Stimulated activated naive CD8-positive, alpha-beta T cell treated with anti-CD3 and anti-CD28 coated beads, Interleukin-15, amount 100 ng/mL, for 72 hours (primary cell): ENCODE measurements at regions not wholly inside any gene's neighbourhood (a gene's known extent, or its start where the extent isn't known, plus 50 kb on each side); places are given as distances from the start of the nearest gene placed in this dataset.

Experiments used
- ATAC-seq: fragments of 150-1000 bp; cut with Tn5 transposase; 2 replicates; pipeline ENCODE4 v1.10.0; 2021; ENCODE audit warnings: mild to moderate bottlenecking, moderate library complexity
- DNase-seq, 2 donors: peaks; one replicate each; pipeline ENCODE4 v3.0.0; 2021 to 2022
- H3K27ac Mint-ChIP-seq, 2 donors: one replicate each; pipeline ENCODE4 v1.8.0; 2022; ENCODE audit warnings: mild to moderate bottlenecking in 2 of 2, mixed read lengths in 2 of 2, moderate library complexity in 2 of 2
- H3K27me3 Mint-ChIP-seq: one replicate; pipeline ENCODE4 v1.8.0; 2022; ENCODE audit warnings: mixed read lengths
- H3K4me1 Mint-ChIP-seq: one replicate; pipeline ENCODE4 v1.8.0; 2022; ENCODE audit warnings: mild to moderate bottlenecking, mixed read lengths
- H3K4me3 Mint-ChIP-seq, 2 donors: one replicate each; pipeline ENCODE4 v1.8.0; 2022; ENCODE audit warnings: mild to moderate bottlenecking in 2 of 2, mixed read lengths in 2 of 2, moderate library complexity in 1 of 2
- H3K9me3 Mint-ChIP-seq, 2 donors: one replicate each; pipeline ENCODE4 v1.8.0; 2022; ENCODE audit warnings: mixed read lengths in 2 of 2

DNA sequence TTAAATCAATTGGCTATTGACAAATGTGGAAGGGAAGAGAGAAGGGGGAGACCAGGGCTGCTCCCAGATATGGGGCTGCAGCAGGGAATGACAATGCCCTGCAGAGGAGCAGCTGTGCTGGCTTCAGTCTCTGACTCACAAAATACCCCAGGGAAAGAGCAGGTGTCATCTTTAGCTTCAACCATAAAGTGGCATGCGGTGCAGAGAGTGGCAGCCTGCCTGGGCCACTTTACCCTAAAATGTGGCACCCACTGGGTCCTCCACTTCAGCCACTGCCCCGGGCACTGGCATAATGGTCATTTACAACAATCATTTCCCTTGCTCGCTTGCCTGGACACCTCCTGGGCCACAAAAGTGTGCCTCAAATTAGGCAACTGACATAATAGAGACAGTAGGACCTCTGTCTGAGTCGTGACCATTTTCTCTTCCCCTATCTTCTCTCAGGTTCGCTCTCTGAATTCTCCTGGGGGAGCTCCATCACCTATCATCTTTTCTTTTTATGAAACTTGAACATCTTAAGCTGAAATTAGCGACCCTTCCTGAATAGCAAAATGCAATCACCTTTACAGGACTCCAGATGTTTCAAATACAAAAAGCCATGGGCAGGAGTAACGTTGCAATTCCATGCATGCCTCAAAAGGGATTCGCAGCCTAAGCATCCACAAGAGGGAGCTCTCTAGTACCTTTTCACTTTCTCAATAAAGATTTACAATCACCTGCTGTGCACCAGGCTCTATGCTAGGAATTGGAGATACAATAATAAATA is 179.9 kb upstream of the ATF7IP start:
- no peaks in the 10 kb centered on the region for H3K4me1 Mint-ChIP-seq
- no peak overlapping the region for H3K4me3 Mint-ChIP-seq
- DNase-seq (peak; percentile 7 to 11), ATAC-seq (no peak)
- no peak overlapping the region for H3K27ac Mint-ChIP-seq
- H3K27me3 Mint-ChIP-seq: peaks cover 12% of the 10 kb centered on the region
- H3K9me3 Mint-ChIP-seq: peaks cover 0 to 3% of the 10 kb centered on the region in 2 donors

- Mint-ChIP-seq H3K4me1 (no peaks in the 10 kb centered on the region), H3K27me3 (peaks cover 7% of the 10 kb centered on the region), H3K4me3 (no peak overlapping the region), H3K27ac (no peak overlapping the region), H3K9me3 (no peaks in the 10 kb centered on the region)
- no peak for ATAC-seq
- DNase-seq: no peak
These were observed 179.3 kb upstream of the ATF7IP start for GRCh38 chr12:14186193-14186502.

DNA sequence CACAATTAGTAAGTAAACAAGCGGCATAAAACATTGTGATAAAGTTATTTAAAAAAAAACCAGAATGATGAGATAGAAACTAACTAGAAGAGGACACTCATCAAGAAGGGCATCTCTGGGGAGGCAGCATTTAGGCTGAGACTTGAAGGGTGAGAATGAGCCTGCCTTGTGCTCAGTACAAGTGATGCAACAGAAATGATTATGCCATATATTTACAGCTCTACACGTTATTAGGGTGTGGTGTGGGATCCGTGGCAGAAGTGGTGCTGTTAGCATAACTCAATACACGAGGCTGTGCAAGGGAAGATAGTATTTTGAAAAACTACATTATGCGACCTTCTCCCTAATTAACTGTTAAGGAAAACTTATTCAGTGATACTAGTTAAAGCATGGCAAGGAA is 178.5 kb upstream of the ATF7IP start:
- Mint-ChIP-seq H3K27ac (no peak overlapping the region), H3K4me3 (no peak overlapping the region)
- no peak for ATAC-seq

GRCh38 chr12:14187966-14188365 is 177.5 kb upstream of the ATF7IP start:
- no peak overlapping the region for H3K4me3 Mint-ChIP-seq
- H3K4me1 Mint-ChIP-seq: no peaks in the 10 kb centered on the region
- no peak for ATAC-seq
- no peak overlapping the region for H3K27ac Mint-ChIP-seq
- DNase-seq: no peak
- peaks cover 7% of the 10 kb centered on the region for H3K27me3 Mint-ChIP-seq
- H3K9me3 Mint-ChIP-seq: no peaks in the 10 kb centered on the region

More for the DNA sequence above, 178.5 kb upstream of the ATF7IP start:
- DNase-seq: no peak
- Mint-ChIP-seq H3K27me3 (peaks cover 7% of the 10 kb centered on the region), H3K4me1 (no peaks in the 10 kb centered on the region), H3K9me3 (no peaks in the 10 kb centered on the region)

GRCh38 chr12:14188744-14189143 is 176.7 kb upstream of the ATF7IP start:
- ATAC-seq (no peak), DNase-seq (no peak)
- H3K4me1 Mint-ChIP-seq: no peaks in the 10 kb centered on the region
- peaks cover 7% of the 10 kb centered on the region for H3K27me3 Mint-ChIP-seq
- H3K9me3 Mint-ChIP-seq: no peaks in the 10 kb centered on the region
- no peak overlapping the region for H3K27ac Mint-ChIP-seq
- no peak overlapping the region for H3K4me3 Mint-ChIP-seq

DNA sequence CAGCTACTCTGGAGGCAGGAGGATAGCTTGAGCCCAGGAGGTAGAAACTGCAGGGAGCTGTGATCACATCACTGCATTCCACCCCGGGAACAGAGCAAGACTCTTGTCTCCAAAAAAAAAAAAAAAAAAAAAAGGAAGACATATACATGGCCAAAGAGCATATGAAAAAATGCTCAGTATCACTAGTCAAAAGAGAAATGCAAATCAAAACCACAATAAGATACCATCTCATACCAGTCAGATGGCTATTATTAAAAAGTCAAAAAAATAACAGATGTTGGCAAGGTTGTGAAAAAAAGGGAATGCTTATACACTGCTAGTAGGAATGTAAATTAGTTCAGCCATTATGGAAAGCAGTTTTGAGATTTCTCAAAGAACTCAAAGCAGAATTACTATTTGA is 174.8 kb upstream of the ATF7IP start:
- H3K4me1 Mint-ChIP-seq: no peaks in the 10 kb centered on the region
- no peaks in the 10 kb centered on the region for H3K9me3 Mint-ChIP-seq
- no peak for DNase-seq
- H3K27ac Mint-ChIP-seq: no peak overlapping the region
- ATAC-seq: no peak
- no peak overlapping the region for H3K4me3 Mint-ChIP-seq
- no peaks in the 10 kb centered on the region for H3K27me3 Mint-ChIP-seq

DNA sequence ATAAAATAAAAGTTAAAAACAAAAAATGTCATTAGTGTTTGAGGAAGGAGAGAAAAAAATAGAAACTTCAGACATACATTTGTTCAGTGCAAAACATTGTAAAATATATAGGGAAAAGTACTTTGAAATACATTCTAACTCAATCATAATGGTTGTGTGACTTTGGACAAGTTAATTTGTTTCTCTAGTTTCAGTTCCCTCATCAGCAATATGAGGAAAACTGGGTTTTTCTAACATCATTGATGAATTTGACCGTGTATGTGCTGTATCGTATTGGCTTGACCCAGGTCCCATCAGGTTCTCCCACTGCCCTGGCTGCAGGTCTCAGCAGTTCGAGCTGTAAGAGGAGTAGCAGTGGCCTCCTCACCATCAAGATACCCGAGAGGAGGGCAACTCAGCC is 173.9 kb upstream of the ATF7IP start:
- H3K4me3 Mint-ChIP-seq: no peak overlapping the region
- DNase-seq (no peak), ATAC-seq (no peak)
- no peaks in the 10 kb centered on the region for H3K4me1 Mint-ChIP-seq
- H3K27me3 Mint-ChIP-seq: no peaks in the 10 kb centered on the region
- no peaks in the 10 kb centered on the region for H3K9me3 Mint-ChIP-seq
- no peak overlapping the region for H3K27ac Mint-ChIP-seq

DNA sequence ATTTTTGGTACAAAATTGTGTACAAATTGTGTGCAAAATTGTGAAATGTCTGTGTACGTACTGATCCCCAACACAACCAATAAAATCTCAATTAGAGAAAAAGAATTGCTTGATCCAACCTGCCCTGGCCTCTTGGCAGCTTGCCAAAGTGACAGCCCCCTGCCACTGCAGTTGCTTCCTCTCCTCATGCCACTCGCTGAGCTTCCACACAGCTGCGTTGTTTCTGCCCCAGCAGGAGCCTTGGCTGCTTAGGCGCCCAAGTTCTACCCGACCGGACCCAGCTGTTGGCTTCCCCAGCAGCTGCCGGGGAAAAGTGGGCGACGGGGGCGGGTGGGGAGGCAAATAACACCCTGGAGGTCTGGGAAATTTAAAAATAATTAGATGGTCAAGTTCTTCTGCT is 171.8 kb upstream of the ATF7IP start:
- H3K27ac Mint-ChIP-seq: no peak overlapping the region
- ATAC-seq (no peak), DNase-seq (no peak)
- no peaks in the 10 kb centered on the region for H3K4me1 Mint-ChIP-seq
- no peak overlapping the region for H3K4me3 Mint-ChIP-seq
- no peaks in the 10 kb centered on the region for H3K9me3 Mint-ChIP-seq
- H3K27me3 Mint-ChIP-seq: no peaks in the 10 kb centered on the region

GRCh38 chr12:14194572-14194971 is 170.9 kb upstream of the ATF7IP start:
- no peak for ATAC-seq
- Mint-ChIP-seq H3K4me3 (no peak overlapping the region), H3K9me3 (no peaks in the 10 kb centered on the region), H3K27me3 (no peaks in the 10 kb centered on the region), H3K4me1 (no peaks in the 10 kb centered on the region), H3K27ac (no peak overlapping the region)
- DNase-seq: no peak

- H3K9me3 Mint-ChIP-seq: no peaks in the 10 kb centered on the region
- no peaks in the 10 kb centered on the region for H3K4me1 Mint-ChIP-seq
- DNase-seq: no peak
- H3K27me3 Mint-ChIP-seq: no peaks in the 10 kb centered on the region
- H3K4me3 Mint-ChIP-seq: no peak overlapping the region
- H3K27ac Mint-ChIP-seq: no peak overlapping the region
- ATAC-seq: no peak
These were observed 165.9 kb upstream of the ATF7IP start for GRCh38 chr12:14199455-14200198.

DNA sequence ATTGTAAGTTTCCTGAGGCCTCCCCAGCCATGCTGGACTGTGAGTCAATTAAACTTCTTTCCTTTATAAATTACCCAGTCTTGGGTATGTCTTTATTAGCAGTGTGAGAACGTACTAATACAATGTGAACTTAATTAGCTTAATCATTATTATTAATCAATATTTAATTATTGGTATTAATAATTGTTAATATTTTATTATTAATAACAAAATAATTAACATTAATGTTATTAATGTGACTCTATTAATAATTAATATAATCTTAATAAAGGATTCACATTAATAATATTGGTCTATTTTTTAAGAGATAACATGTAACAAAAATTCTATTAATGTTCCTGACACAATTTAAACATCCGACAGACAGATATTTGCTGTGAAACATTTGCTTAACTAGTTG is 164.9 kb upstream of the ATF7IP start:
- H3K4me3 Mint-ChIP-seq: no peak overlapping the region
- H3K27me3 Mint-ChIP-seq: no peaks in the 10 kb centered on the region
- H3K4me1 Mint-ChIP-seq: no peaks in the 10 kb centered on the region
- ATAC-seq (no peak), DNase-seq (no peak)
- no peak overlapping the region for H3K27ac Mint-ChIP-seq
- no peaks in the 10 kb centered on the region for H3K9me3 Mint-ChIP-seq

DNA sequence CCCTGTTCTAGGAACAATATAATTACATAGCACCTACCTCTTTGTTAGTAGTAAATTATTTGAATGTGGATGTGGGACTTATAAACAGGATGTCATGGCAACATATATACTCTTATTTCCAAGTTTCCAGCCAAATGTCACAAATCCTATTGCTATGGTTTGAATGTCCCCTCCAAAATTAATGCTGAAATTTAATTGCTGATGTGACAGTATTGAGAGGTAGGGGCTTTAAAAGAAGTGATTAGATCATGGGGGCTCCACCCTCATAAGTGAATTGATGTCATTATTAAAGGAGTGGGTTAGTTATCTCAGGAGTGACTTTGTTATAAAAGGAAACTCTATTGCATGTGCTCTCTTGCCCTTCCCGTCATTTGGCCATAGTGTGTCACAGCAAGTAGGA is 164.2 kb upstream of the ATF7IP start:
- H3K27me3 Mint-ChIP-seq: no peaks in the 10 kb centered on the region
- H3K4me1 Mint-ChIP-seq: no peaks in the 10 kb centered on the region
- ATAC-seq (no peak), DNase-seq (no peak)
- no peak overlapping the region for H3K27ac Mint-ChIP-seq
- H3K9me3 Mint-ChIP-seq: peaks cover 2 to 3% of the 10 kb centered on the region in 2 donors
- no peak overlapping the region for H3K4me3 Mint-ChIP-seq

GRCh38 chr12:14207905-14208551 is 157.5 kb upstream of the ATF7IP start:
- ATAC-seq: no peak

DNA sequence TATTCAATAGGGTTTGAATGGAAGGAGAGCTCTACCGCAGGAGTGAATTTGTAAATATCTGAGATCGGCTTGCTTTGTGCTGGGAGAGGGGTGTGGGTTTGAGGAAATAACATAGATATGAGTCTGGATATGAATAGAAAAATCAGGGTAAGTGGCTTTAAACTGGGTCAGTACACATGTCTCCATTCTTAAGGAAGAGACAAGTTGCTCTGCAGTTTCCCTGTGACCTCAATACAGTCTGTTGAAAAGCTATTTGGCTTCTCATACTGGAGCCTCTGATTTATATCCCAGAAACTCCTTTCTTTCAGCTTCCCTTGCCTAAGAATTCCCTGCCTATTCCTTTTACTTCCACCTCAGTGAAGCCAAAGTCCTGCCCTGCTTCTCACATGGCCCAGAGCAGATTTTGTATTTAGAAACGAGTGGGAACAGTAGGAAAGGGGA is 153.5 kb upstream of the ATF7IP start:
- Mint-ChIP-seq H3K4me1 (peaks cover 6% of the 10 kb centered on the region), H3K27ac (no peak overlapping the region), H3K9me3 (no peaks in the 10 kb centered on the region), H3K27me3 (no peaks in the 10 kb centered on the region), H3K4me3 (no peak overlapping the region)
- DNase-seq: no peak
- ATAC-seq: no peak

More at GRCh38 chr12:14207905-14208551, 157.5 kb upstream of the ATF7IP start:
- Mint-ChIP-seq H3K27ac (no peak overlapping the region), H3K4me1 (no peaks in the 10 kb centered on the region), H3K4me3 (no peak overlapping the region), H3K9me3 (peaks cover 4 to 7% of the 10 kb centered on the region in 2 donors), H3K27me3 (no peaks in the 10 kb centered on the region)
- DNase-seq: no peak

GRCh38 chr12:14213542-14213941 is 151.9 kb upstream of the ATF7IP start:
- no peaks in the 10 kb centered on the region for H3K27me3 Mint-ChIP-seq
- H3K4me3 Mint-ChIP-seq: no peak overlapping the region
- H3K9me3 Mint-ChIP-seq: peaks cover 2 to 3% of the 10 kb centered on the region in 2 donors
- DNase-seq (no peak), ATAC-seq (no peak)
- H3K27ac Mint-ChIP-seq: no peak overlapping the region
- H3K4me1 Mint-ChIP-seq: peaks cover 10% of the 10 kb centered on the region

GRCh38 chr12:14214495-14214894 is 151.0 kb upstream of the ATF7IP start:
- DNase-seq (no peak), ATAC-seq (no peak)

More at GRCh38 chr12:14214495-14214894, 151.0 kb upstream of the ATF7IP start:
- H3K4me3 Mint-ChIP-seq: no peak overlapping the region
- H3K4me1 Mint-ChIP-seq: peaks cover 10% of the 10 kb centered on the region
- peaks cover 7 to 9% of the 10 kb centered on the region in 2 donors for H3K9me3 Mint-ChIP-seq
- no peak overlapping the region for H3K27ac Mint-ChIP-seq
- H3K27me3 Mint-ChIP-seq: no peaks in the 10 kb centered on the region
